Endothelial cell of umbilical vein (primary cell): ENCODE measurements at regions not wholly inside any gene's neighbourhood (a gene's known extent, or its start where the extent isn't known, plus 50 kb on each side); places are given as distances from the start of the nearest gene placed in this dataset.

Experiments used
- BruUV-seq: library from RNA; stranded (reverse); fragments of 400-500 nt; replicated peaks from 2 replicates; lab custom pipeline; 2021; lab: Mats Ljungman, UMichigan
- CTCF ChIA-PET: fragments of 300-600, 350-600 bp; sonication (Branson Sonifier 250); formaldehyde crosslinking; loops from one replicate; lab custom pipeline; 2021; ENCODE audit warnings: antibody characterized with exemption, inconsistent platforms; lab: Charles Lee
- POLR2A ChIA-PET: fragments of 300-600, 350-600 bp; sonication (Branson Sonifier 250); formaldehyde crosslinking; loops from one replicate; lab custom pipeline; 2021; ENCODE audit warnings: antibody characterized with exemption, inconsistent platforms; lab: Charles Lee
- DNase-seq: peaks from one replicate; pipeline ENCODE4 v3.0.0-alpha.2; 2011; ENCODE audit warnings: low read depth, low spot score
- FAIRE-seq: peaks from 2 replicates; lab custom pipeline; 2011; peaks lifted over from hg19 to GRCh38; lab: Jason Lieb, UNC
- H2AFZ ChIP-seq: 2 replicates; pipeline ENCODE4 v1.6.0; 2012; ENCODE audit warnings: low read depth, low read length, control low read depth, inconsistent platforms
- H3K27ac ChIP-seq: 2 replicates; pipeline ENCODE4 v1.5.1; 2011; ENCODE audit warnings: low read depth, mild to moderate bottlenecking, control low read depth, low read length, moderate library complexity; ENCODE audit not compliant: insufficient read depth
- H3K27me3 ChIP-seq, 2 experiments: 2 replicates each; pipeline versions ENCODE4 v1.6.0 to v1.6.1; 2011; ENCODE audit warnings: low read length in 2 of 2, mixed read lengths in 1 of 2; ENCODE audit not compliant: control insufficient read depth in 2 of 2, insufficient read depth in 2 of 2
- H3K36me3 ChIP-seq, 2 experiments: 2 replicates in 1 of 2; 3 replicates in 1 of 2; pipeline ENCODE4 v1.5.1; 2011; ENCODE audit warnings: low read length in 2 of 2, mild to moderate bottlenecking in 1 of 2, moderate library complexity in 1 of 2; ENCODE audit not compliant: control insufficient read depth in 2 of 2, insufficient read depth in 2 of 2; ENCODE audit errors: extremely low read depth in 1 of 2
- H3K4me1 ChIP-seq: 3 replicates; pipeline ENCODE4 v1.5.1; 2011; ENCODE audit warnings: mild to moderate bottlenecking, low read length; ENCODE audit not compliant: control insufficient read depth, insufficient read depth; ENCODE audit errors: extremely low read depth
- H3K4me2 ChIP-seq: 2 replicates; pipeline ENCODE4 v1.6.1; 2011; ENCODE audit warnings: low read length, control low read depth, mixed read lengths; ENCODE audit not compliant: insufficient read depth
- H3K4me3 ChIP-seq, 3 experiments: fragments of 200-600 bp in 1 of 3; sonication (generic), shearing (Covaris generic) in 1 of 3; replicated peaks in 1 of 3; 2 replicates each; pipeline ENCODE4 v1.5.1; 2011 to 2016; ENCODE audit warnings: control low read depth in 3 of 3, low read length in 3 of 3, mild to moderate bottlenecking in 2 of 3, inconsistent platforms in 1 of 3, low read depth in 1 of 3, moderate library complexity in 1 of 3; ENCODE audit not compliant: insufficient read depth in 1 of 3
- H3K79me2 ChIP-seq: 2 replicates; pipeline ENCODE4 v1.6.0; 2012; ENCODE audit warnings: low read length, inconsistent platforms; ENCODE audit not compliant: control insufficient read depth, insufficient read depth
- H3K9ac ChIP-seq: replicated peaks from 2 replicates; pipeline ENCODE3; 2011; ENCODE audit warnings: low read length, control low read depth; ENCODE audit not compliant: insufficient read depth; ENCODE audit errors: extremely low read depth
- H3K9me1 ChIP-seq: replicated peaks from 3 replicates; pipeline ENCODE4 v1.6.0; 2011; ENCODE audit warnings: mild to moderate bottlenecking, low read length; ENCODE audit not compliant: control insufficient read depth, insufficient read depth; ENCODE audit errors: extremely low read depth
- H3K9me3 ChIP-seq: replicated peaks from 2 replicates; pipeline ENCODE4 v1.5.1; 2012; ENCODE audit warnings: low read length, inconsistent platforms; ENCODE audit not compliant: control insufficient read depth, insufficient read depth
- H4K20me1 ChIP-seq: replicated peaks from 2 replicates; pipeline ENCODE3; 2011; ENCODE audit warnings: mild to moderate bottlenecking, low read length; ENCODE audit not compliant: control insufficient read depth, insufficient read depth; ENCODE audit errors: extremely low read depth
- EZH2 ChIP-seq: IDR thresholded peaks from 2 replicates; pipeline ENCODE4 v1.6.1; 2012; ENCODE audit warnings: borderline replicate concordance, low read depth, mild to moderate bottlenecking, moderate library complexity, low read length, inconsistent platforms; ENCODE audit not compliant: severe bottlenecking
- FOS ChIP-seq: IDR thresholded peaks from 2 replicates; pipeline ENCODE4 v1.6.1; 2011; ENCODE audit warnings: mild to moderate bottlenecking, low read length, moderate library complexity, borderline replicate concordance; ENCODE audit not compliant: insufficient read depth
- GATA2 ChIP-seq: IDR thresholded peaks from 2 replicates; pipeline ENCODE4 v1.7.0; 2011; ENCODE audit warnings: low read depth, mild to moderate bottlenecking, moderate library complexity, mixed read lengths, low read length; ENCODE audit not compliant: insufficient read length, insufficient read depth
- JUN ChIP-seq: IDR thresholded peaks from 2 replicates; pipeline ENCODE4 v1.6.1; 2011; ENCODE audit warnings: borderline replicate concordance, low read depth; ENCODE audit not compliant: insufficient read length, insufficient read depth
- MYC ChIP-seq: IDR thresholded peaks from one replicate; pipeline ENCODE4 v1.6.1; 2011; ENCODE audit warnings: mild to moderate bottlenecking, low read depth, low read length
- POLR2A ChIP-seq: IDR thresholded peaks from 2 replicates; pipeline ENCODE4 v1.6.1; 2012; ENCODE audit warnings: low read depth, mild to moderate bottlenecking, control low read depth, low read length
- POLR2AphosphoS5 ChIP-seq: IDR thresholded peaks from 2 replicates; pipeline ENCODE4 v1.6.1; 2012; ENCODE audit warnings: low read depth, mild to moderate bottlenecking, control low read depth, low read length, moderate library complexity; ENCODE audit not compliant: insufficient read depth
- dilution Hi-C: fragments of 300-500 bp; cut with MboI; formaldehyde crosslinking; loops from one replicate; pipeline ENCODE4 v1.15.0; 2019; ENCODE audit warnings: low sequenced_read_pairs; ENCODE audit not compliant: extremely low pct_ligation_motif_present
- intact Hi-C: fragments of 100-400 bp; cut with micrococcal nuclease; formaldehyde crosslinking; loops from one replicate; pipeline ENCODE4 v1.10.0; 2022
- TF ChIP-seq, protein P1 (sequence below), 2 donors: IDR thresholded peaks; 1 replicate in 1 of 2; 2 replicates in 1 of 2; pipeline ENCODE4 v1.5.1; 2011; ENCODE audit warnings: low read length in 2 of 2, mild to moderate bottlenecking in 2 of 2, moderate library complexity in 2 of 2, control low read depth in 1 of 2, inconsistent platforms in 1 of 2, low read depth in 1 of 2; ENCODE audit not compliant: insufficient read depth in 1 of 2; ENCODE audit errors: extremely low read depth in 1 of 2
- TF ChIP-seq, protein P2 (sequence below): IDR thresholded peaks from 2 replicates; pipeline ENCODE4 v1.6.1; 2011; ENCODE audit not compliant: insufficient read depth, insufficient read length

DNA sequence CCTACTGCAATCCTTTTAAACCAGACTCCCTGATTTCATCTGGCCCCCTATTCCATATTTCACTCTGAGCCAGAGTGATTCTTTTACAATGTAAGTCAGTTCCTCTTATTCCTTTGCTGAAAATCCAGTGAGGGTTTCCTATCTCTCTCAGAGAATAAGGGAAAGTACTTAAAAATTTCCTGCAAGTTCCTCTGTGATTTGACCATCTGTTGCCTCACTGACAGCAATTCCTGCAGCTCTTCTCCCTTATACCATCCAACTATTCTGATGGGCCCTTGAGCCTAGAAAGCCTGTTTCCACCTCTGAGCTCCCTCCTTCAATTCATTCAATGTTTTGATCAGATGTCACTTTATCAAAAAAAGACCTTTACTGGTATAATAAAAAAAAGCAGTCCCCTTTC, 317.1 kb upstream of the CCNH start:
- no peak for TF ChIP-seq MYC
- no peak for TF ChIP-seq EZH2
- TF ChIP-seq GATA2: no peak
- TF ChIP-seq, protein P1, sequence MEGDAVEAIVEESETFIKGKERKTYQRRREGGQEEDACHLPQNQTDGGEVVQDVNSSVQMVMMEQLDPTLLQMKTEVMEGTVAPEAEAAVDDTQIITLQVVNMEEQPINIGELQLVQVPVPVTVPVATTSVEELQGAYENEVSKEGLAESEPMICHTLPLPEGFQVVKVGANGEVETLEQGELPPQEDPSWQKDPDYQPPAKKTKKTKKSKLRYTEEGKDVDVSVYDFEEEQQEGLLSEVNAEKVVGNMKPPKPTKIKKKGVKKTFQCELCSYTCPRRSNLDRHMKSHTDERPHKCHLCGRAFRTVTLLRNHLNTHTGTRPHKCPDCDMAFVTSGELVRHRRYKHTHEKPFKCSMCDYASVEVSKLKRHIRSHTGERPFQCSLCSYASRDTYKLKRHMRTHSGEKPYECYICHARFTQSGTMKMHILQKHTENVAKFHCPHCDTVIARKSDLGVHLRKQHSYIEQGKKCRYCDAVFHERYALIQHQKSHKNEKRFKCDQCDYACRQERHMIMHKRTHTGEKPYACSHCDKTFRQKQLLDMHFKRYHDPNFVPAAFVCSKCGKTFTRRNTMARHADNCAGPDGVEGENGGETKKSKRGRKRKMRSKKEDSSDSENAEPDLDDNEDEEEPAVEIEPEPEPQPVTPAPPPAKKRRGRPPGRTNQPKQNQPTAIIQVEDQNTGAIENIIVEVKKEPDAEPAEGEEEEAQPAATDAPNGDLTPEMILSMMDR (IDR thresholded peaks at IDR 0.05; ENCODE audit: extremely low read depth in 1 of 2, insufficient read depth in 1 of 2, low read depth in 1 of 2, low read length in 2 of 2): no peak
- no peak for TF ChIP-seq JUN
- no peak for TF ChIP-seq POLR2AphosphoS5
- TF ChIP-seq POLR2A: no peak
- TF ChIP-seq, protein P2, sequence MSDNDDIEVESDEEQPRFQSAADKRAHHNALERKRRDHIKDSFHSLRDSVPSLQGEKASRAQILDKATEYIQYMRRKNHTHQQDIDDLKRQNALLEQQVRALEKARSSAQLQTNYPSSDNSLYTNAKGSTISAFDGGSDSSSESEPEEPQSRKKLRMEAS: no peak
- no peak for TF ChIP-seq FOS
- POLR2A ChIA-PET: no interaction called here
- Histone ChIP-seq H3K4me1 (no peaks in the 10 kb centered on the region), H3K9ac (no peak overlapping the region), H3K27me3 (no peaks in the 10 kb centered on the region), H2AFZ (no peak overlapping the region), H3K36me3 (no peaks in the 10 kb centered on the region), H3K9me3 (no peaks in the 10 kb centered on the region), H3K27ac (no peak overlapping the region), H3K79me2 (no peaks in the 10 kb centered on the region), H3K9me1 (no peaks in the 10 kb centered on the region), H3K4me3 (no peak overlapping the region), H4K20me1 (no peaks in the 10 kb centered on the region), H3K4me2 (no peak overlapping the region)
- dilution Hi-C loops: no loop called here
- DNase-seq (no peak), FAIRE-seq (no peak)
- BruUV-seq: no TSS peak
- CTCF ChIA-PET: no interaction called here
- intact Hi-C loops: no loop called here
